GM19099 (cell line): ENCODE measurements at regions not wholly inside any gene's neighbourhood (a gene's known extent, or its start where the extent isn't known, plus 50 kb on each side); places are given as distances from the start of the nearest gene placed in this dataset.

Experiments used
- POLR2A ChIP-seq: IDR thresholded peaks from 3 replicates; pipeline ENCODE4 v1.6.1; 2011; ENCODE audit warnings: low read depth; ENCODE audit not compliant: insufficient read length; ENCODE audit errors: extremely low read depth

- no peak for TF ChIP-seq POLR2A
These were observed 421.5 kb downstream of the SOX9 start for GRCh38 chr17:72542317-72542716.

GRCh38 chr17:72545766-72546165, 424.9 kb downstream of the SOX9 start:
- TF ChIP-seq POLR2A = no peak

- no peak for TF ChIP-seq POLR2A
These were observed 432.4 kb downstream of the SOX9 start for GRCh38 chr17:72553051-72553755.

- TF ChIP-seq POLR2A = no peak
These were observed 433.7 kb downstream of the SOX9 start for GRCh38 chr17:72554508-72554907.

DNA sequence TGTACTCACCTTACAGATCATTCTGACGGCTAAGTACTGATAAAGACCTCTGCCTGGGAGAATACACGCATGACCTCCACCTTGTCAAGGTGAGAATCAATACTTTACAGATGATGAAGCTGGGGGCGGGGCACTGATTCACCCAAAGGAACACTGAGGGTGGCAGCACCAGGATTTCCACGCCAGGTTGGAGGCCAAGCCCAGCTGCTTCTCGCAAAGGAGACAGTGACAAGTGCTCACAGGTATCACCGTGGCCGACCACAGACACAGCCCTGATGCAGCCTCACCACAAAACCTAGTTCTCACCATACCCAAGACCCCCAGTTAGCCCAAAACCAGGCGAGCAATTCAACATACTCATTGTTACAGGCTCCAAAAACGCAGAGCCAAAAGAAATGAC, 434.2 kb downstream of the SOX9 start:
- no peak for TF ChIP-seq POLR2A

DNA sequence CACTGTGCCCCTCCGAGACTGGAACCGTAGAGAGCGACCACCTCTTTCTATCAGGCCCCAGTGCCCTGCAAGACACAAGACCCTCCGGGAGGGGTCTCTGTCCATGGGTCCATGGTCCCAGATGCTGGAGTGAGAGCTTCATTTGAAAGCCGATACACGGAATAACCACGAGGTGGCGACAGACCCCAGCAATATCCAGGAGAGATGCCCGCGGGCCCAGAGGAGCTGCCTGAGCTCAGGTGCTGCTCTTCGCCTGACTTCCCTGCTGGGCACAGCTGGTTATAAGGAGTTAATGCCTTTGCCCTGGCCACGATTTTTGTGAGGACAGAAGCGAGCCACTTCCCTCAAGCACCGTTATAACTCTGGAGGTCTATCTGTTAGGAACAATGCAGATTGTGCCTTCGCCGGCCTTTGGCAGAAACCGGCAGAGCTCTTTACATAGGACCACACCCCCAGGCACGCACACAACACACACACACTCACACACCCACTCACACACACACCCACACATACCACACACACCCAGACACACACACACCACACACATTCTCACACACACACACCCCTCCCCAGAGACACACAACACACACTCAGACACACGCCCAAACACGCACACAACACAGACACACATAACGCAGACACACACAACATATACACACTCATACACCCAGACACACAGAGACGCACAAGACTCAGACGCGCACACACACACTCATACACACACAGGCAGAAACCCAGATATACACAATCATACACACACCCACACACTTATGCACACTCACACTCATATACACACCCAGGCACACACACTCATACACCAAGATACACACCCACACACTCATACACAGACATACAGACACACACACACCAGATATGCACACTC, 436.4 kb downstream of the SOX9 start:
- TF ChIP-seq POLR2A = no peak

- no peak for TF ChIP-seq POLR2A
These were observed 438.2 kb downstream of the SOX9 start for GRCh38 chr17:72558971-72559476.

- TF ChIP-seq POLR2A = no peak
These were observed 439.8 kb downstream of the SOX9 start for GRCh38 chr17:72560303-72561247.

- TF ChIP-seq POLR2A = no peak
These were observed 440.4 kb downstream of the SOX9 start for GRCh38 chr17:72561266-72561665.

DNA sequence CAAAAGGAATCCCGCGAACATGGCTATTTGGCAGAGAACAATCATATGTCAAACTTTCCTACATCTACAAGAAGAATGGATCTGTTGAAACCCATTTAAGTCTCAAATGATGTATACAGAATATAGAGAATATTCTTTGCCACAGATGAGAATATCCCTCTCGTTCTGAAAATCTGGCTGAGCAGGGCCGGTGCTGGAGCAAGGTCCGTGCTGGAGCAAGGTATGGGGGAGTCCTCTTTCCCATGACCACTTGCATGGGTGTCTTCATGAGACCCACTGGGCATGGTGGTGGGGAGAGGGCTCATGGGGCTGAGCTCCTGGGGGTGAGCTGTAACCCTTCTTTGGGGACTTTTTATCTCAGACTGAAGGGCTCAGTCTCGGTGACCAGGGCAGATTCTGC, 440.9 kb downstream of the SOX9 start:
- TF ChIP-seq POLR2A = no peak

GRCh38 chr17:72562615-72563188, 441.9 kb downstream of the SOX9 start:
- TF ChIP-seq POLR2A = no peak

DNA sequence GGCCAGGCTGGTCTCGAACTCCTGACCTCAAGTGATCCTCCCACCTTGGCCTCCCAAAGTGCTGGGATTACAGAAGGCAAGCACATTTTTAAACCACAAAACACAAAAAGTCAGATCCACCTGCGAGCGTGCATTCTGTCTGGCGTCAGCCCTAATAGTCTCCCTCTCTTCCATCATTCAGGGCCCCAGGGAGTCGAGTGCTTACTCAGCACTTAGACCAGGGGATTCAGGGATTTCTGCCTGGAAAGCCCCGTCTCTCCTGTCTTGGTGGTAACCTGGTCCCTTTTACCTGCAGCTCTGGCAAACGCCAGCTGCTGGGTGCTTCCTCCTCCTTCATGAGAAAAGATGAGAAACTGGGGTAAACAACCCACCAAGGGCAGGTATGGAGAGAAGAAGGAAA, 443.1 kb downstream of the SOX9 start:
- TF ChIP-seq POLR2A = no peak

- TF ChIP-seq POLR2A = no peak
These were observed 444.2 kb downstream of the SOX9 start for GRCh38 chr17:72565006-72565405.

DNA sequence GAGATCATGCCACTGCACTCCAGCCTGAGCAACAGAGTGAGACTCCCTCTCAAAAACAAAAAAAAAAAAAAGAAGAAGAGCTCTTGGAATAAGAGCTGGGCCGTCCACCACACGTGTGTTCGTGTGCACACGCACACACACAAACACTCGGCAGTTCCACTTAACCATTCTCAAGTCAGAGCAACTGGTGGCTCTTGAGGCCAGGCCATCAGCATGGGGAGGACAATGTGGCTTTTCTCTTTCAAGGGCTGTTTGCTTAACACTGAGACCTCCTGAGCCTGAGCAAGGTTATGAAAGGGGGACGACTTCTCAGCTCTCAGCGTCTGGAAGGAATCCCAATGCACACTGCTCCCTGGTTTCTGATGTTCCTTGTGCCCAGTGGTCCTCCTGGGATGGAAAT, 444.9 kb downstream of the SOX9 start:
- no peak for TF ChIP-seq POLR2A

- no peak for TF ChIP-seq POLR2A
These were observed 446.1 kb downstream of the SOX9 start for GRCh38 chr17:72566671-72567484.
